GM19467 (cell line): ENCODE measurements at regions not wholly inside any gene's neighbourhood (a gene's known extent, or its start where the extent isn't known, plus 50 kb on each side); places are given as distances from the start of the nearest gene placed in this dataset.
"Not testable (repeated sequence)": the region's sequence is repeated elsewhere in the genome, so short reads cannot be mapped to it uniquely, and the experiment has no call there.

Experiments used
- ATAC-seq: cut with Tn5 transposase; IDR thresholded peaks from one replicate; pipeline ENCODE4 v1.9.1; 2021; ENCODE audit warnings: mild to moderate bottlenecking, moderate library complexity; ENCODE audit not compliant: unreplicated experiment

DNA sequence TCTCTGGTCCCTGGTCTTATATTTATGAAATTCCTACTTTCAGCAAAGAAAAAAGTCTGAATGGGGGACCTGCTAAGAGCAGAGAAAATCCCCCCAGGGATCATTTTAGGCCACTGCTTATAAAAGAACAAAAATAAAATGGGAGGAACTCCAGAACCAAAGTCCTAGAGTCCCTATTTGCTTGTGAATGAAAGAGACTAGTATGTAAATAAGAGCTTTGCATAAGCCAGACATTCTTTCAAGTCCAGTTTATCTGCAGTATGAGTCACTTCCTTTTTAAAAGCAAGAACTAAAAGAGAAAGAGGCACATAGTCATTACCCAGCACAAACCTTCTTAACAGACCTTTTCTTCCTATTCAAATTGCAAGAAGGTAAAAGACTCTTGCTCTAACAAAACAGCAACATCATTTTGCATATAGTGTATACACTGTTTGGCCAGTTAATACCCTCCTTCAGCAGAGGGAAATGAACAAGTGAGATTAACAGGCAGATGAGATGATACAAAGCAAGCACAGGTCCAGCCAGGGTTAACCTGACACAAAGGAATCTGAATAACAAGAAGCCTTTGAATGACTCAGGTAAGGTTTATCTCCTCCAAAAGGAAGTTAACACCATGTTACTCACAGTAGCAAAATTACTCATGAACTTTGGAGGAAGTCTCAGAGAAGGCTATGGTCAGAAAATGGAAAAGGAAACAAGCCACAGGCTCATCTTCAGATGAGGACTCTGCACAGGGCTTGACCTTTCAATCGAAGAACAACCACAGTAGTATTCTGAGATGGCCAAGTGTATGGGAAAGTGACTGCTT, 87.3 kb downstream of the PHLDA1 start:
- ATAC-seq, result peak; percentile 97

DNA sequence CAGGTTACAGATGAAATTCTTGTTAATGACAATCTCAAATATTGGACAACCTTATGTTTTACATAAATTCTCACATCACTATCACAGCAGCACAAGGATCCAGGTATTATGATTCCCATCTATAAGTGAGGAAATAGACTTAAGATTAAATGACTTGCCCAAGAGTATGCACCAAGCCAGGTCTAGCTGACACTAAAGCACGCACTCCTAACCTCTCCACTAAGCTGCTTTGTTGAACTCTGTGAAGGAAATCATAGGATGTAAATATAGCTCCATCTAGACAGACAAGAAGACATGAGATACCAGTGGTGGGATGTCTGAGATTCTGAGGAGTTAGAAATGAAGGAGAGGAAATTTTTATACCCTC, 87.9 kb downstream of the PHLDA1 start:
- ATAC-seq, result peak; percentile 2

DNA sequence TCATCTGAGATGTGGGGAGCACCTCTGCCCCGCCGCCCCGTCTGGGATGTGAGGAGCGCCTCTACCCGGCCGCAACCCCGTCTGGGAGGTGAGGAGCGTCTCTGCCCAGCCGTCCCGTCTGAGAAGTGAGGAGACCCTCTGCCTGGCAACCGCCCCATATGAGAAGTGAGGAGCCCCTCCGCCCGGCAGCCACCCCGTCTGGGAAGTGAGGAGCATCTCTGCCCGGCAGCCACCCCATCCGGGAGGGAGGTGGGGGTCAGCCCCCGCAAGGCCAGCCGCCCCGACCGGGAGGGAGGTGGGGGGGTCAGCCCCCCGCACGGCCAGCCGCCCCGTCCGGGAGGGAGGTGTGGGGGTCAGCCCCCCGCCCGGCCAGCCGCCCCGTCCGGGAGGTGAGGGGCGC, 89.9 kb downstream of the PHLDA1 start:
- ATAC-seq, result not testable (repeated sequence)

DNA sequence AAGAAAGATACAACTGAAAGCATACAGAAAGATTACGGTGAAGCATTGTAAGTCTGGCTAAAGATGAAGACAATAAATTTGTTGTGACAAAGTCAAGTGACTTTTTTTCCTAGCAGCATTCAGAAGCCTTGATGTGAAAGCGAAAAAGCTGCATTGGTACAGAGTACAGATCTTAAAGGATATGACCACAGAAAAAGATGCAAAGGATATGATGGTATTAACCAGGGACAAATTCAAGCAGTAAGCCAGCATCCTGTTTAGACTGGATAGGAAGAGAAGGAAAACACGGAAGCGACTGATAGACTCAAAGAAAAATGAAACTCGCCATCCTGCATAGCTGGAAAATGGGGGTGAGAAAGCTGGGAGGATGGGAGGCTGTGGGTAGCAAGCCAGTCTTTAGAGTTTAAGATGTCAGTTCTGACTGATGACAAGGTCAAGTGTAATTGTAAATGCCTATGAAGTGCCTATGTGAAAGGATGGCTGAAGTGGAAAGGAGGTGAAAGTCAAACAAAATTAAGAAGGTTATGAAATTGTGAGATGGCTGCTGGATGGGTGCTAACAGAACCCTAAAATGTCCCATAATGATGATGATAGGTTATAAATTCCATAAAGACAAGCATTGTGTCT, 92.4 kb downstream of the PHLDA1 start:
- no peak for ATAC-seq

DNA sequence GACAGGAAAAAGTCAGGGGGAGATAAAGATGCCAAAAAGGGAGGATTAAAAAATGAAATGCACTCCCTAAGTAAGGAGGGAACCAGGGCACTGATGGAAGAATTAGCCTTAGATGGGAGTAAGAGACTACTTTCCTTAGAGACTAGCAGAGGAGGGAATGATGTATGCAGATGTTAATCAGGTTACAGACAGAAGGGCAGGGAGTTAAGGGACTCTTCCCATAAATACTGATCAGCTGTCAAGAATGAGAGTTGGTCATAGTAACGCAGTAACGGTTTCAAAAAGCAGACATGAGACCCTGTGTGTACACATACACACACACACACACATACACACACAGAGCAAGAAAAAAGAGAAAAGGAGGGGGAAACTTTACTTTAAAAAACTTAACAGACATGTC, 93.4 kb downstream of the PHLDA1 start:
- no peak for ATAC-seq

DNA sequence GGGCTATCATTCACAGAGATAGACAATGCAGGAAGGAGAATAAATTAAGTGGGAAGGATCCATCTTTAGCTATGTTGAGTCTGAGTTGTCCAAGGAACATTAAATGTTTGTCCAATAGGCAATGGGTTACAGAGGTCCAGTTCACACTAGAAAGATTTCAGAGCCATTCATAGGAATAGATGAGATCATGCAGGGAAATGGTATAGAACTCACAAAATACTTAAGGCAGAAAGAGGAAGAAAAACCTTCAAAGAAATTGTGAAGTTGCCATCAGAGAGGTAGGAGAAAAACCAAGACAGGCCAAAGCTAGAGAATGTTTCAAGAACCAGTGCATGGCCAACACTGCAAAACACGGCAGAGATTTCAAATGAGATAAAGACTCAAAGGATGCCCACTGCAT, 94.1 kb downstream of the PHLDA1 start:
- no peak for ATAC-seq

DNA sequence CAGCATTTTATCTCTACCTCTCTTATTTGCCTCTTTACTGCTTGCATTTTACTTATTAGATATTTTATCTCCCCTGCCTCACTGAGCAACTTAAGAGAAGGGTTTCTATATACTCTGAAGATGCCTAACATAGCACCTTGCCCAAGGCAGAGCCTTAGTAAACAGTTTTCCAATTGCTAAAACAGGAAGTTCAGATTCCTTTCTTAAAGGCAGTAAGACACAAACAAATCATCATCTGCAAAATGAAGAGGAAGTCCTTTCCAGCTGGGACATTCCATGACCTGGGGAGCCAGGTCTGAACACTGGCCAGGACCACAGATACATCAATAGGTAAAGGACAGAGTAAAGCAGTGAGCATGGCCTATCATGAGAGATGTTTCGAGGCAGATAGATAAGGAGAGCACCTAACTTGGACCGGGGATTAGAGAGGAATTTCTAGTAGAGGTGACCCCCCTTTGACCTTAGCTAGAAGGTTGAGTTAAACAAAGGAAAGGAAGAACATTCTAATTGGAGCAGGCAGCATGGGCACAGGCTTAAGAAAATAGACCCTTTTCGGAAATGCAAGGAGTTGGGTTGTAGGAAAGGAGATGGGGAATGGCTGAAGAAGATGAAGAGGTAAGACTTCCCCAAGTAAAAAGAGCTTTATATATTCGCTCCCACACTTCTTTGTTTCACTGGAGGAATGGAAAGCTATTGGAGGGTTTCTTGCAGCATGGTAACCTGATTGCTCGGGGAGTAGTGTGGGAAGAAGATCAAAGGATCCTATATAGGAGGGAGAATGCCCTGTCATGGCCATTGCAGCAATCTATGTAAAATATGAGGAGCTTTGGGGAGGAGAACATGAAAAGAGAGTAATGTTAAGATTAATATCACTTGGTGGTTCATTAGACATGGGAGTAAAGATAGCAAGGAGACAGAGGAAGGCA, 94.8 kb downstream of the PHLDA1 start:
- ATAC-seq, result no peak

DNA sequence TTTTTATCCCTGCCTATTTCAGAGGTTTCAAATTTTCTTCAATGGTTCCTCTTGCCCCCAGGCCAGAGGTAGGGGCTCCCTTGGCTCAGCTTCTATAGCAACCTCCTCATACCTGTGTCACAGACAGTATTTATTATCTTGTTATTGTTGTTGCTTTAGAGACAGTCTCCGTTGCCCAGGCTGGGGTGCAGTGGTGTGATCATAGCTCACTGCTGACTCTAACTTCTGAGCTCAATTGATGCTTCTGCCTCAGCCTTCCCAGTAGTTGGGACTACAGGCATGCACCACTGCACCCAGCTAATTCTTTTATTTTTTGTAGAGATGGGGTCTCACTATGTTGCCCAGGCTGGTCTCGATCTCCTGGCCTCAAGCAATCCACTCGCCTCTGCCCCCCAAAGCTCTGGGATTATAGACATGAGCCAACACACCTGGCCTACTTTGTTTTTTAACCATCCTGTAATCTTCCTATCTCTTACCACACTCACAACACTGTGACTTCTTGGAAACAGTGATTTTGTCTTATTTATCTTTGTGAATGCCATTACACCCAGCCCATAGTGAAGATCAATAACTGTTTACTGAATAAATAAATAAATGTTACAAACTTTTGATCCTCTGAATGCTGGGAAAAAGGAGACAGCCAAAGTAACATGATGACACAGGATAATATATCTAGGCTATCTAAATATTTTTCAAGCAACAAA, 95.9 kb downstream of the PHLDA1 start:
- no peak for ATAC-seq

DNA sequence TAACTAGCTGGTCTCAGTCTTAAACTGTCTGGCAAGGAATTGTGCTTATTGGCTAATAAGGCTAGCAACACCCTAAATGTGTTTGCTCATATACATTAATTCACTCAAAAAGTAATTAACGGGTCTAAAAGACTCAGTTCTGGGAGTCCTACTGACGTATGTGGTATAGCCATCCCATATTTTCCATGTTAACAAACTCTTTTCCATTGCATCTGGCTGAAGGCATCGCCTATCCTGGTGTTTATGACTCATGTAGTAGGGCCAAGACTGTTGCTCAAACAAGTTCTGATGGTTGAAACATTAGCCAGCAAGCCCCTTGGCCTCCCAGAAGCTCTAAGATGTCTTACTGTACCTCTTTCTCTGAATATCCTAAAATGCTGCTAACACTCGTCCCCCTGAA, 98.5 kb downstream of the PHLDA1 start:
- ATAC-seq, result no peak

DNA sequence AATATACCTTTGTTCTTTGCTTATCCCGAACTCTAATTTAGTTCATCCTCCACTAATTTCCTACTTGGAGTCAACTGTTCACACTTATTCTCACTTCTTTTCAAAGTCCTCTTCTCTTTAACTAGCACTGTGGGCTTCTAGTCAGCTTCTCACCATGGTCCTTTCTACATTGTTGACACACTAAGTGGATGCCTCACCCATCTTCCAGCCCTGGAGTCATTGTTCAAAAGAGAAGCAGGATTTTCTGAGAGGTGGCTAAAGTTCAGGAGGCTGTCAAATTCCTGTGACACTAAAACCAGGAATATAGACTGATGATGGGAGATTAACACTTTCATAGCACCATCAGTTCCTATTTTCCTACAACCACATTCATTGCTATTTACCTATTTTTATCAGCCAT, 99.3 kb downstream of the PHLDA1 start:
- no peak for ATAC-seq

DNA sequence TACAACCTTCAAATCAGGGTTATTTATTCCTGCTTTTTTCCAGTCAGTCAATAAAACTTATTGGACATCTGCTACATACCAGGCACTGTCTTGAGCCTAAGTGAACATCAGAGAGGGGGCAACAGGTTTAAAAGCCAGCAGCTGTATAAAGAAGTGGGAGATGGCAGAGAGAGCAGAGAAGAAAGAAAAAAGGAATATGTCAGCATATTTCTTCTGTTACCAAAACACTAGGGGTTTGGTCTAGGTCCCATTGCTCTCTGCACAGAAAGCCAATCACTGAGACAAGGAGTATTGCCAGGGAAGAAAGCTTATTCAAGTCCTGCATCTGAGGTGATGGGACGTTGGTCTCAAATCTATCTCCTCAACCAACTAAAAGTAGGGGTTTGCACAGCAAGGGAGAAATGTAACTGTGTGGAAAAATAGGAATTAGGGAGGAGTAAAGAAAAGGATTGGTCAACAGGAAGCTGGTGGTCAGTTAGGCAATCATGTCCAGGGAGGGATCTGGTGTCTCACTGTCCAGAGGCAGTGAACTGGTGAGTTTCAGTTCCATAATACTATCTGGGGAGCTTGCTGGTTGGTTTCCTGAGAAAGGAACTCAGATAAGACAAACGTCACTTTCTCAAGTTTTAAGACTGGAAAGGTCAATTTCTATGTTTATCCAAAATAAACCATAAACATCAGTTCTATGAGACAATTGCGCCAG, 107.5 kb downstream of the PHLDA1 start:
- ATAC-seq, result no peak

DNA sequence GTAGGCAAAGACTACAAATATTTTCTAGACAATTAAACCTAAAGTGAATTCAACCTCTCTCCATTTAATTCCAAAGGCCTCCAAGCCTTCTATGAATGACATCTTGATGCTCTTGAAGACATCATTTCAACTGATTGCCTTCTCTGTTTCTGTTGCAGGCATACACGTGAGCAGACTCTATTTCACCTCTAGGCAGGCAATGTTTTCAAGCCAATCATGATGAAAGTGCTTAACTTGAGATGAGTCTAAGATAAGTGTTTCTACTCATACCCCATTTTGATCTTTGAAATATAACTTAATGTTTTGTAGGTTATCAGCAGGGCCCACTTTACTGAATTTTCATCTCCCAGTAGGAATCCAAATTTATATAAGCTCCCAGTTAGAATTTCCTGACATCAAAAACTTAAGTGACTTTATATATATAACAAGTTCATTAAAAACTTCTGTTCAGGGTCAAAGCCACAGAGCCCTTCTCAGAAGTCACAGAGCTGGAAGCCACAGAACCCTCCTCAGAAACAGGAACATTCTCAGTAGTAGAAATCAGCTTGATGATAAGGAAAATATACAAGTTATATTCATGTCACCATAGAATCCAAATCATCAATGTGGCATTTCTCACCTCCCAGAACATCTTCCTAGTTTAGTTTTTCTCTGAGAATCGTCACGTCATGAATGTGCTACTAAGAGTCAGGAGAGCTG, 108.5 kb downstream of the PHLDA1 start:
- ATAC-seq, result no peak

DNA sequence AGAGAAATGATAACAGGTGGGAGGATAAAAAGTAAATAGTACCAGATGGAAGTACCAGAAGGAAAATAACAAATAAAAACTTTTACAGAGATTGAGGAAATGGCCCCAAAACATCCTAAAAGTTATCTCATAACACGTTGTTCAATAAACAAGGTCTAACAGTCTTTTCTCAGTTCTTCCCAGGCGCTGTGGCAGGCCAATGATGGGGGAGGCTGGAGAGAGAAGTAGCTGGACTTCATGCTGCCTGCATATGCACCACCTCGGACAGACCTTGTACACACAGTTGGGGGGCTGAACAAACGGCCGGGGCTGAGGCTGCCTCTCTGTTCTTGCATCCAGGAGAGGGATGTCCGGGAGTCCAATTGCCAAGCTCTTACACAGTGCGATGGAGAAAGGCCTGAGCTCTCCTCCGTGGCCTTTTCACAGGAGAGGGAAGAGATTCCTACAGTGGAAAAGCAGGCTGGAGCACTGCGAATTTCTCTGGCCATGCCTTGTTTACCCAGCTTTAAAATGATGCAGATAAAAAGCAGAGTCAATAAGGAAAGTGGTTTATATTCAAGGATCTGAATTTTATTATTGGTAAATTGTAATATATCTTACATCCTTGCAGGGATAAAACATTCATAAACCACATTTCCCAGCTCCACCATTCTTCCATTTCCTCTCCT, 109.8 kb downstream of the PHLDA1 start:
- ATAC-seq, result no peak

DNA sequence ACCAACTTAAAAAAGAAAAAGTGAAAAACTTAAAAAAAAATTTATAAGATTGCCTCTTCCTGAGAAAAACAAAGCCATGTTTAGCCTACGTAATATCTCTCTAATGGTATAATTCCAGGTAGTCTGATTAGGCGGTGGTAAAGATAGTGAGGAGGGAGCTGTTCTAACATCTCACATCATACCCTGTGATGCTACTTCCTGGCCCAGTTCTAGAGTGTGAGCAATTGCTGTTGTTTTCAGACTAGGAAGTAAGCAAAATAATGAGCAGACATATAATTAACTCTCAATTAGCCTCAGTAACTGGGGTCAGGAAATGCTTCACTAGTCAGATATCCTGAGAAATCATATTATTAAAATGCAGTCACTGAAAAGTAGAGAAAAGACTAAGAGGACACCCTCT, 113.9 kb downstream of the PHLDA1 start:
- ATAC-seq, result no peak

DNA sequence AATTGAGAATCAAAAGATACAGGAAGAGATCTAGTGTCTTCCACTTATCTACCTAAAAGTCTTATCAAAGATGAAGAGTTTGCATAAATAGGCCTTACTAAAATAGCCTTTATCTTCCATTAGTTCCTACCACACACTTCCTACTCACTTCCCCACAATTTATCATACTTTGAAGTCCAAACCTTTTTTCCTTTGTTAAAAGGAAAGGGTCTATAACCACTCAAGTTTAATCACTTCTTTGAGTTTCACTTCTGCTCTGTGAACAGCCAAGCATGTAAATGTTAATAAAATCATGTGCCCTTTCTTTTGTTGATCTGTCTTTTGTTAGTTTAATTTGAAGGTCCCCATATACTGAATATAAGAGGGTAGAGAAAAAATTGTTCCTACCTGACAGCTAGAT, 114.5 kb downstream of the PHLDA1 start:
- ATAC-seq, result peak; percentile 65

DNA sequence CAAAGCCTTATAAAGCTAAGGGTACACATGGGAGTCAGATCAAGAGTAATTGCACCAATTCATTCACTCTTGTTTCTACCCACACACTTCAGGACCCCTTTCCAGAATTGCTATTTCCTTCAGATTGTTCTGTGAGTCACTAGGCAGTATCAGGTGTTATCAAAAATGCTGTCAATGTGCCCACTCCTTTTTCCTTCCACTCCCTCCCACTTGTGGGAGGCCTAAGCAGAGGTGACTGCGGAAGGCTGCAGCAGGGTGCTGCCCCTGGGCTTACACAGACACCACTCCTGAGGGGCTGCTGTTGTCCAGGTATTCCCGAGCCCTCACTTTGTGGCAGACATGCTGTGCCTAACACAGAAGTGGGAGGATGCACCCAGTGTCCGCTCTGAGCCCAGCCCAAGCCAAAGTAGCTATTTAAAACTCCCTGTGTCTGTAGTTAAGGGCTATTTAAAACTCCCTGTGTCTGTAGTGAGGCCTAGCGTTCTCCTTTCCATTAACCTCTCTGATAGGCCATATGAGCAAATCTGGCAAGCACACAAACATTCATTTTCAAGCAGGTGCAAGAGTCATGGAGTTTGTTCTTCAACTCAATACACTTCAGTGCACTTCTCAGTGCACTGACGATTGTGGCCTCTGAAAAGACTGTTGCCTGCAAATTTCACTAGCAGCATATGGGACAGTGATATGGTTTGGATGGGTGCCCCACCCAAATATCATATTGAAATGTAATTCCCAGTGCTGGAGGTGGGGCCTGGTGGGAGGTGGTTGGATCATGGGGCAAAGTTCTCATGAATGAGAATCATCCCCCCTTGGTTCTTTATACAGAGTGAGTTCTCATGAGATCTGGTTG, 117.8 kb downstream of the PHLDA1 start:
- ATAC-seq, result no peak

DNA sequence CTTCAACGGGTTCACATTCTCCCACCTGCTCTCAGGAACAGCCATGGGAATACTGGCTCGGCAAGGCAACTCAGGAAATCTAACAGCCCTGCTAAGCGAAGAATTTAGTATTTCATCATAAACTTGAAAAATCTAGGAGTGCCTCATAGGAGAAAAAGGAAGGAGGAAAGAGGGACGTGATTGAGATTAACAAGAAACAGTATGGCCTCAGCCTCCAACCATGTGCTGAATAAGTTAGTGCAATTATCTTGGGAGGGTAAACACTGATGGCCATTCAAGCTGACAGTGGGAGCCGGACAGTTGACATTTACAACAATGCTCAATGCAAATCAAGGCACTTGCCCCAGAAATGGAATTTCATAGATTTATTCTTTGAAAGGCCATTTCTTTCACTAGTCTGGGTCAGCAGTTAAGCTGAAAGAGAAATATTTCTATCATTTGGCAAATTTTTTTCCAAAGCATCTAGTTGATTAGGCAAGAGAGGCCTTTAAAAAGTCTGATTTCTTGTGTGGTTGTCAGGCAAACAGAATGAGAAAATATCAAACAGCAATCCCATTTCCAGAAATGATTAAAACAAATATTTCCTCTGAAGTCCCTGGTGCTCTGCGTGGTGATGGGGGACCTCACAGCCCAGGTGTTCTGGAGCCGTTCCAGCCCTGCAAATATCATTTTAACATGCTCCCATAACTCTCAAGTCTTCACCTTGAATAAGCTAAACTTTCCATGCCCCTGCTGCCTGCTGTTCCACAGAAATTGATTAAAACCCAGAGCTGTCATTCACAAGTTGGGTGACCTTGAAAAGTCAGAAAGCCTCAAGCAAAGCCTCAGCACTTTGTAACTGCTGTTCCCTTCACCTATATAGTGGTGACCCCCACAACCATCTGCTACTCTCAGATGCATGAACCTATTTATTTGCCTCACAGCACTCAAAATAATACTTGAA, 121.6 kb downstream of the PHLDA1 start:
- ATAC-seq, result no peak
